Neural cell (in vitro differentiated cells): ENCODE measurements at regions not wholly inside any gene's neighbourhood (a gene's known extent, or its start where the extent isn't known, plus 50 kb on each side); places are given as distances from the start of the nearest gene placed in this dataset.

Experiments
- H2AFZ ChIP-seq: fragments of 200-600, 300-800 bp; sonication (generic), shearing (Covaris generic); 2 replicates; pipeline ENCODE4 v1.6.0; 2014; ENCODE audit warnings: low read depth, mild to moderate bottlenecking, antibody characterized with exemption, low read length, moderate library complexity
- H3F3A ChIP-seq: fragments of 200-600 bp; shearing (Covaris generic); 2 replicates; pipeline ENCODE4 v1.6.1; 2016; ENCODE audit warnings: mild to moderate bottlenecking, moderate library complexity, mixed read lengths, antibody characterized with exemption, low read length; ENCODE audit not compliant: insufficient read depth, poor library complexity, severe bottlenecking
- H3K27ac ChIP-seq: fragments of 200-600, 300-800 bp; sonication (generic), shearing (Covaris generic); 2 replicates; pipeline ENCODE4 v1.5.1; 2014; ENCODE audit warnings: mild to moderate bottlenecking, low read length, moderate library complexity
- H3K27me3 ChIP-seq: fragments of 300-800, 200-600 bp; sonication (generic), shearing (Covaris generic); 2 replicates; pipeline ENCODE4 v1.6.0; 2014; ENCODE audit warnings: mild to moderate bottlenecking, low read depth, low read length, moderate library complexity; ENCODE audit not compliant: insufficient read depth
- H3K36me3 ChIP-seq: fragments of 300-800, 200-600 bp; sonication (generic), shearing (Covaris generic); 2 replicates; pipeline ENCODE4 v1.5.1; 2014; ENCODE audit warnings: mild to moderate bottlenecking, antibody characterized with exemption, low read length, moderate library complexity; ENCODE audit not compliant: insufficient read depth
- H3K4me2 ChIP-seq: fragments of 300-800, 200-600 bp; sonication (generic), shearing (Covaris generic); 2 replicates; pipeline ENCODE4 v1.6.0; 2014; ENCODE audit warnings: mild to moderate bottlenecking, low read length
- H3K4me3 ChIP-seq: fragments of 300-800, 200-600 bp; sonication (generic), shearing (Covaris generic); 2 replicates; pipeline ENCODE4 v1.5.1; 2014; ENCODE audit warnings: mild to moderate bottlenecking, low read length, moderate library complexity
- H3K79me2 ChIP-seq: fragments of 200-600 bp; shearing (Covaris generic); replicated peaks from 2 replicates; pipeline ENCODE4 v1.6.0; 2014; ENCODE audit warnings: mild to moderate bottlenecking, low read length, moderate library complexity; ENCODE audit not compliant: insufficient read depth
- H3K9ac ChIP-seq: fragments of 300-800, 200-600 bp; sonication (generic), shearing (Covaris generic); 2 replicates; pipeline ENCODE4 v1.6.1; 2016; ENCODE audit warnings: mild to moderate bottlenecking, low read length, mixed read lengths
- H3K9me2 ChIP-seq: fragments of 200-600 bp; shearing (Covaris generic); 2 replicates; pipeline ENCODE4 v1.6.1; 2016; ENCODE audit warnings: mild to moderate bottlenecking, low read length, mixed read lengths; ENCODE audit not compliant: insufficient read depth
- H3K9me3 ChIP-seq: fragments of 200-600, 300-800 bp; sonication (generic), shearing (Covaris generic); 2 replicates; pipeline ENCODE4 v1.6.1; 2016; ENCODE audit warnings: mild to moderate bottlenecking, mixed run types, low read length, moderate library complexity, mixed read lengths
- H4K20me1 ChIP-seq: fragments of 200-600 bp; shearing (Covaris generic); 2 replicates; pipeline ENCODE4 v1.6.1; 2016; ENCODE audit warnings: mild to moderate bottlenecking, mixed run types; ENCODE audit not compliant: insufficient read depth
- EP300 ChIP-seq: fragments of 450-650 bp; conservative IDR thresholded peaks from 2 replicates; pipeline ENCODE4 v1.6.1; 2014; ENCODE audit warnings: antibody characterized with exemption, mild to moderate bottlenecking, moderate library complexity; ENCODE audit not compliant: poor library complexity, severe bottlenecking
- EZH2 ChIP-seq: fragments of 200-600, 300-800 bp; shearing (Covaris generic), sonication (generic); IDR thresholded peaks from 2 replicates; pipeline ENCODE4 v1.6.1; 2014; ENCODE audit warnings: antibody characterized with exemption, low read length, borderline replicate concordance, mild to moderate bottlenecking; ENCODE audit not compliant: insufficient read depth, poor library complexity, severe bottlenecking
- MXI1 ChIP-seq: fragments of 450-650 bp; conservative IDR thresholded peaks from 2 replicates; pipeline ENCODE4 v1.6.1; 2014; ENCODE audit warnings: antibody characterized with exemption, mild to moderate bottlenecking; ENCODE audit not compliant: poor library complexity, severe bottlenecking
- POLR2AphosphoS5 ChIP-seq: IDR thresholded peaks from 2 replicates; pipeline ENCODE4 v1.6.1; 2012
- RAD21 ChIP-seq: fragments of 450-650 bp; conservative IDR thresholded peaks from 2 replicates; pipeline ENCODE4 v1.6.1; 2014; ENCODE audit warnings: antibody characterized with exemption, mild to moderate bottlenecking, moderate library complexity
- SMC3 ChIP-seq: fragments of 450-650 bp; conservative IDR thresholded peaks from 2 replicates; pipeline ENCODE4 v1.6.1; 2014; ENCODE audit warnings: antibody characterized with exemption, mild to moderate bottlenecking, moderate library complexity; ENCODE audit not compliant: poor library complexity
- TAF1 ChIP-seq: IDR thresholded peaks from 2 replicates; pipeline ENCODE4 v1.6.1; 2012; ENCODE audit warnings: low read depth
- TF ChIP-seq, protein P1 (sequence below): IDR thresholded peaks from 2 replicates; pipeline ENCODE4 v1.6.1; 2012; ENCODE audit warnings: borderline replicate concordance
- TF ChIP-seq, protein P2 (sequence below): fragments of 450-650 bp; IDR thresholded peaks from 2 replicates; pipeline ENCODE4 v1.5.1; 2014; ENCODE audit warnings: antibody characterized with exemption, mild to moderate bottlenecking, moderate library complexity; ENCODE audit not compliant: poor library complexity, severe bottlenecking

DNA sequence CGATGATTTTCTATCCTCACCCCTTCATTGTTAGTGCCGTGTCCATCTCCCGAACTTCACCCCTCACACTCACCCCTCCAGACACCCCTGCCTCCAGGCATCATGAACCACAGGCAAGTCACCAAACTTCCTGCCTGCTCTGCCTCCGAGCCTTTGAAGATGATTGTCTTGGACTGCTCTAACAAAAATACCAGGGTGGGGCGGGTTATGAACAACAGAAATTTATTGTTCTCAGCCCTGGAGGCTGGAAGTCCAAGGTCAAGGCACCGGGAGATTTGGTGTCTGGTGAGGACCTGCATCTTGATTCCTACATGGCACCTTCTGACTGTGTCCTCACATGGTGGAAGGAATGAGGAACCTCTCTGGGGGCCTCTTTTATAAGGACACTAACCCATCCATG, 1508.3 kb downstream of the TBC1D22A start:
- no peak overlapping the region for H3K4me3 ChIP-seq
- no peaks in the 10 kb centered on the region for H3F3A ChIP-seq
- no peaks in the 10 kb centered on the region for H3K9me3 ChIP-seq
- H3K9me2 ChIP-seq, result no peaks in the 10 kb centered on the region
- H3K4me2 ChIP-seq, result no peak overlapping the region
- no peak overlapping the region for H3K27ac ChIP-seq
- H3K79me2 ChIP-seq, result no peaks in the 10 kb centered on the region
- no peak for TF ChIP-seq EP300
- TF ChIP-seq, protein P1, sequence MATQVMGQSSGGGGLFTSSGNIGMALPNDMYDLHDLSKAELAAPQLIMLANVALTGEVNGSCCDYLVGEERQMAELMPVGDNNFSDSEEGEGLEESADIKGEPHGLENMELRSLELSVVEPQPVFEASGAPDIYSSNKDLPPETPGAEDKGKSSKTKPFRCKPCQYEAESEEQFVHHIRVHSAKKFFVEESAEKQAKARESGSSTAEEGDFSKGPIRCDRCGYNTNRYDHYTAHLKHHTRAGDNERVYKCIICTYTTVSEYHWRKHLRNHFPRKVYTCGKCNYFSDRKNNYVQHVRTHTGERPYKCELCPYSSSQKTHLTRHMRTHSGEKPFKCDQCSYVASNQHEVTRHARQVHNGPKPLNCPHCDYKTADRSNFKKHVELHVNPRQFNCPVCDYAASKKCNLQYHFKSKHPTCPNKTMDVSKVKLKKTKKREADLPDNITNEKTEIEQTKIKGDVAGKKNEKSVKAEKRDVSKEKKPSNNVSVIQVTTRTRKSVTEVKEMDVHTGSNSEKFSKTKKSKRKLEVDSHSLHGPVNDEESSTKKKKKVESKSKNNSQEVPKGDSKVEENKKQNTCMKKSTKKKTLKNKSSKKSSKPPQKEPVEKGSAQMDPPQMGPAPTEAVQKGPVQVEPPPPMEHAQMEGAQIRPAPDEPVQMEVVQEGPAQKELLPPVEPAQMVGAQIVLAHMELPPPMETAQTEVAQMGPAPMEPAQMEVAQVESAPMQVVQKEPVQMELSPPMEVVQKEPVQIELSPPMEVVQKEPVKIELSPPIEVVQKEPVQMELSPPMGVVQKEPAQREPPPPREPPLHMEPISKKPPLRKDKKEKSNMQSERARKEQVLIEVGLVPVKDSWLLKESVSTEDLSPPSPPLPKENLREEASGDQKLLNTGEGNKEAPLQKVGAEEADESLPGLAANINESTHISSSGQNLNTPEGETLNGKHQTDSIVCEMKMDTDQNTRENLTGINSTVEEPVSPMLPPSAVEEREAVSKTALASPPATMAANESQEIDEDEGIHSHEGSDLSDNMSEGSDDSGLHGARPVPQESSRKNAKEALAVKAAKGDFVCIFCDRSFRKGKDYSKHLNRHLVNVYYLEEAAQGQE, result no peak
- TF ChIP-seq SMC3, result no peak
- no peak for TF ChIP-seq TAF1
- TF ChIP-seq RAD21, result no peak
- TF ChIP-seq, protein P2, sequence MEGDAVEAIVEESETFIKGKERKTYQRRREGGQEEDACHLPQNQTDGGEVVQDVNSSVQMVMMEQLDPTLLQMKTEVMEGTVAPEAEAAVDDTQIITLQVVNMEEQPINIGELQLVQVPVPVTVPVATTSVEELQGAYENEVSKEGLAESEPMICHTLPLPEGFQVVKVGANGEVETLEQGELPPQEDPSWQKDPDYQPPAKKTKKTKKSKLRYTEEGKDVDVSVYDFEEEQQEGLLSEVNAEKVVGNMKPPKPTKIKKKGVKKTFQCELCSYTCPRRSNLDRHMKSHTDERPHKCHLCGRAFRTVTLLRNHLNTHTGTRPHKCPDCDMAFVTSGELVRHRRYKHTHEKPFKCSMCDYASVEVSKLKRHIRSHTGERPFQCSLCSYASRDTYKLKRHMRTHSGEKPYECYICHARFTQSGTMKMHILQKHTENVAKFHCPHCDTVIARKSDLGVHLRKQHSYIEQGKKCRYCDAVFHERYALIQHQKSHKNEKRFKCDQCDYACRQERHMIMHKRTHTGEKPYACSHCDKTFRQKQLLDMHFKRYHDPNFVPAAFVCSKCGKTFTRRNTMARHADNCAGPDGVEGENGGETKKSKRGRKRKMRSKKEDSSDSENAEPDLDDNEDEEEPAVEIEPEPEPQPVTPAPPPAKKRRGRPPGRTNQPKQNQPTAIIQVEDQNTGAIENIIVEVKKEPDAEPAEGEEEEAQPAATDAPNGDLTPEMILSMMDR, result no peak
- no peak for TF ChIP-seq POLR2AphosphoS5
- no peak for TF ChIP-seq EZH2
- no peak for TF ChIP-seq MXI1
- no peaks in the 10 kb centered on the region for H3K27me3 ChIP-seq
- no peaks in the 10 kb centered on the region for H3K36me3 ChIP-seq
- no peaks in the 10 kb centered on the region for H4K20me1 ChIP-seq
- H3K9ac ChIP-seq, result no peak overlapping the region
- no peak overlapping the region for H2AFZ ChIP-seq

DNA sequence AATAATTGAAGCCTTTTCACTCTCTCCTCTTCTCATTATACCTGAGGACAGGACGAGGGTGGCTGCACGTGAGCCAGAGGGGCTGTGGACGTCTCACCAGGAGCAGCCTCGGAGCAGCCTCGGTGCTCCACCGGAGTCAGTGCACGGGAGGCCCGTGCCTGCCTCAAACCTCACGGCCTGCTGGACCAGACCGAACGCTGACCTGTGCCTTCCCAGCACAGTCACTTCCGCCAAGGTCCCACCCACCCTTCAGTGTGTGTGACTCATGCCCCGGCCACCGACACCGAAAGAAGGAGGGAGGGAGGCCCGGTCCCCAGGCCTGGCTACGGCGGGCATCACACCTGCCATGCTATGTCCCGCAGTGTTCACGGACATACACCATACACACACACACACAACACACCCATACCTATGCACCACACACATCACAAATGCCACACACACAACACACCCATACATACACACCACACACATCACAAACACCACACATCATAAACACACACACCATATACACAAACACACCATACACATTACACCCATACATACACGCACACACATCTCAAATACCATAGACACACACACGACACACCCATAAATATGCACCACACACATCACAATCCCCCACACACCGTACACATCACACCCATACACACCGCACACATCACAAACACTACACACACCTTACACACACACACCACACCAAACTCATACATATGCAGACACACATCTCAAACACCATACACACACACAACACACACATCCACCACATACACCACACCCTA, 1506.5 kb downstream of the TBC1D22A start:
- no peaks in the 10 kb centered on the region for H4K20me1 ChIP-seq
- H3K9me3 ChIP-seq, result no peaks in the 10 kb centered on the region
- H3K9ac ChIP-seq, result no peak overlapping the region
- H3K4me2 ChIP-seq, result no peak overlapping the region
- no peak overlapping the region for H3K27ac ChIP-seq
- H3K9me2 ChIP-seq, result no peaks in the 10 kb centered on the region
- H3K4me3 ChIP-seq, result no peak overlapping the region
- no peaks in the 10 kb centered on the region for H3F3A ChIP-seq
- H3K36me3 ChIP-seq, result no peaks in the 10 kb centered on the region
- TF ChIP-seq EP300, result no peak
- TF ChIP-seq, protein P1, result no peak
- TF ChIP-seq MXI1, result no peak
- TF ChIP-seq, protein P2, result no peak
- no peak for TF ChIP-seq EZH2
- TF ChIP-seq SMC3, result no peak
- TF ChIP-seq POLR2AphosphoS5, result no peak
- TF ChIP-seq TAF1, result no peak
- no peak for TF ChIP-seq RAD21
- H2AFZ ChIP-seq, result no peak overlapping the region
- no peaks in the 10 kb centered on the region for H3K27me3 ChIP-seq
- no peaks in the 10 kb centered on the region for H3K79me2 ChIP-seq
